Keratinocyte (primary cell): ENCODE measurements at regions not wholly inside any gene's neighbourhood (a gene's known extent, or its start where the extent isn't known, plus 50 kb on each side); places are given as distances from the start of the nearest gene placed in this dataset.

Experiments used
- CTCF ChIP-seq, 3 experiments: IDR thresholded peaks in 1 of 3; conservative IDR thresholded peaks in 1 of 3; optimal IDR thresholded peaks in 1 of 3; 2 replicates in 2 of 3; 3 replicates in 1 of 3; pipeline versions ENCODE3 to v1.5.1; 2011; ENCODE audit warnings: low read length in 3 of 3, mild to moderate bottlenecking in 3 of 3, moderate library complexity in 2 of 3, control low read depth in 1 of 3, inconsistent platforms in 1 of 3; ENCODE audit not compliant: insufficient read depth in 2 of 3; ENCODE audit errors: extremely low read depth in 1 of 3
- EZH2 ChIP-seq: IDR thresholded peaks from one replicate; pipeline ENCODE4 v1.6.1; 2012; ENCODE audit warnings: inconsistent platforms, mild to moderate bottlenecking, low read length, moderate library complexity

GRCh38 chr11:21825127-21825526 is 367.8 kb upstream of the ANO5 start:
- TF ChIP-seq CTCF (optimal IDR thresholded peaks at IDR 0.05 in 1 of 3, IDR thresholded peaks at IDR 0.05 in 1 of 3, conservative IDR thresholded peaks at IDR 0.05 in 1 of 3; ENCODE audit: extremely low read depth in 1 of 3, insufficient read depth in 2 of 3, low read length in 3 of 3) (no peak), EZH2 (no peak)
